ENCODE measurements at regions not wholly inside any gene's neighbourhood (a gene's known extent, or its start where the extent isn't known, plus 50 kb on each side); places are given as distances from the start of the nearest gene placed in this dataset.

DNA sequence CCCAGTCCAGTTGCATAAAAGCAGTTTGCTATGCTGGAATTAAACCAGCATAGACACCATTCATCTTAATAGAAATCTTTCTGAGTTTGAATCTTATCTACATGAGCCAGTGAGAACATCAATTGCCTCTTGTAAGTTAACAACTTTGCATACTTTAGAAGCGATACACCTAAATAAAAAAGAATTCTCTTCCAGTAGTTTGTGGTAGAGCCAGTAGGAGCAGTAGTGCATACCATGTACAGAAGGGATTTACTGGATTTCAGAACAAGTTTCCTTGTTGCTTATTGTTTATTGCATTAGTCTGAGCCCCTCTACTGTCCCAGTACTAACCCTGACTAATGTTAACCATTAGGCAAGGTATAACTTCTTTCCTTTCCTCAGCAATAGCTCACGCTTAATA lies 313.1 kb downstream of the TGFB2 start:
- no peak for DNase-seq
- ATAC-seq = no peak
- H3K4me3 ChIP-seq = no peak overlapping the region
- no peaks in the 10 kb centered on the region for H3K9me3 ChIP-seq
- H3K4me1 ChIP-seq = no peaks in the 10 kb centered on the region
- intact Hi-C loops (cut with DNase I) = no loop called here
- H3K27ac ChIP-seq = no peak overlapping the region
- H3K36me3 ChIP-seq = no peaks in the 10 kb centered on the region
- no peak for TF ChIP-seq CTCF (IDR thresholded peaks at IDR 0.05)
- H3K27me3 ChIP-seq = no peaks in the 10 kb centered on the region

DNA sequence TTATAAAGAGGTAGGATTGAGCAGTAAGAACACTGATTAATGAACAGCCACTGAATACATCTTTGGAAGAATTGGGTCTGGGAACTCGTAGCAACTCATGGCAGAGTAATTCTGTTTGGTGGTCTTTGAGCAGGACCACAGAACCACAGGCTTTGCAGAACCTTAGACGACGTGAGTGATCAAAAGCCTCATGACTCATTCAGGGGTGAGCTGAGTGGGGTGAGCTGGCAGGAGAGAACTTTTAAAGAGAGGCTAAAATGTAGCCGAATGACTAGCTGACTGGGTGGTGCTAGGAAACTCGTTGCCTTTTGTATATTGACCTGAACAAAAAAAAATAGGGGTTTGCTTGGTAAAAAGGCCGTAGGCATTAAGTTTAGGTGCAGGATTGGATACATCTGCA lies 313.8 kb downstream of the TGFB2 start:
- ATAC-seq = peak; percentile 53
- H3K27me3 ChIP-seq = no peaks in the 10 kb centered on the region
- no peaks in the 10 kb centered on the region for H3K9me3 ChIP-seq

DNA sequence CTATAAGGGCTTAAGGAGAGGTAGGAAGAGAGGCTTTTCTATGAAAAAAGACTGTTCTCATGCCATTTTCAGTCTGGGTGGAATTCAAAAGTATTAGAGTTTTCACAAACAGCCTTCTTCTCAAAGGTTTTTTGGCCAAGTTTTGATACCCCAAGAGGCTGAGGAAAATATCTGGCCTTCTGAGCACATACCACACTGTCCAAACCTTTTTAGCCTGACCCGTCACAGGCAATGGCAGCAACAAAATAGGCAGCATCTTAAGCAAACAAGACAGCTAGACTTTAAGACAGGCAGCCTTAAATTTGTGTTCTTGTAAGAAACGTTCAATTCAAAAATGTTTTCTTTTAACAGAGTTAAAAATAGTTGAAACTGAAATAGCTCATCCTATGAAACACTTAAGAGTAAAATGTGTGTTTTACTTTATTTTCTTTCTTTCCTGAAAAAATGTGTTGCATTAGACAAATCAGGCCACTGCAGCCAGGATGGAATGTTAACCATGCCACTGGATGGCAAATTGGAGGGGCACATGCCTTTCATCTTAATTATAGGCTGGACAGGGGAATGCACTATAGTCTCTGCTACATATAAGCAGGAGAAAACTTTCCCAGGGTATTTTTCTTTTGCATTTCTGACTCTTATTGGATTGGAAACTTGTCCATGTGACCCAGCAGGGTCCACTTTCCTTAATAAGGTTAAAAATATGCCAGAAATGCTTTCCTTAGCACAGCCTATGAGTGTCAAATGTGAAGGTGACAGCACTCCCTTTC lies 315.0 kb downstream of the TGFB2 start:
- intact Hi-C loops (cut with DNase I) = no loop called here
- H3K27me3 ChIP-seq = no peaks in the 10 kb centered on the region
- H3K4me3 ChIP-seq = no peak overlapping the region
- H3K9me3 ChIP-seq = no peaks in the 10 kb centered on the region
- ATAC-seq (no peak), DNase-seq (no peak)
- no peaks in the 10 kb centered on the region for H3K36me3 ChIP-seq
- peaks cover 2% of the 10 kb centered on the region for H3K4me1 ChIP-seq
- H3K27ac ChIP-seq = no peak overlapping the region
- no peak for TF ChIP-seq CTCF (IDR thresholded peaks at IDR 0.05)

More for the DNA sequence above, 313.8 kb downstream of the TGFB2 start:
- TF ChIP-seq CTCF (IDR thresholded peaks at IDR 0.05) = no peak
- Histone ChIP-seq H3K4me3 (no peak overlapping the region), H3K36me3 (no peaks in the 10 kb centered on the region), H3K27ac (no peak overlapping the region), H3K4me1 (no peaks in the 10 kb centered on the region)
- intact Hi-C loops (cut with DNase I) = no loop called here
- DNase-seq = no peak

- ATAC-seq = no peak
- Histone ChIP-seq H3K9me3 (no peaks in the 10 kb centered on the region), H3K36me3 (no peaks in the 10 kb centered on the region), H3K27me3 (no peaks in the 10 kb centered on the region), H3K4me3 (no peak overlapping the region), H3K27ac (no peak overlapping the region), H3K4me1 (peaks cover 5% of the 10 kb centered on the region)
- TF ChIP-seq CTCF (IDR thresholded peaks at IDR 0.05) = no peak
- no peak for DNase-seq
- intact Hi-C loops (cut with DNase I) = no loop called here
These were observed 315.5 kb downstream of the TGFB2 start for GRCh38 chr1:218660678-218661053.

GRCh38 chr1:218661411-218661810 lies 316.3 kb downstream of the TGFB2 start:
- H3K27me3 ChIP-seq = no peaks in the 10 kb centered on the region
- no peak overlapping the region for H3K4me3 ChIP-seq
- H3K36me3 ChIP-seq = no peaks in the 10 kb centered on the region
- TF ChIP-seq CTCF (IDR thresholded peaks at IDR 0.05) = no peak
- no peak overlapping the region for H3K27ac ChIP-seq
- no peaks in the 10 kb centered on the region for H3K9me3 ChIP-seq
- H3K4me1 ChIP-seq = peaks cover 5% of the 10 kb centered on the region
- intact Hi-C loops (cut with DNase I) = no loop called here
- DNase-seq (no peak), ATAC-seq (no peak)
